OCI-LY1 (cell line): ENCODE measurements at regions not wholly inside any gene's neighbourhood (a gene's known extent, or its start where the extent isn't known, plus 50 kb on each side); places are given as distances from the start of the nearest gene placed in this dataset.

Experiments used
- H2AFZ ChIP-seq: fragments of 200-600 bp; sonication (generic), shearing (Covaris generic); 2 replicates; pipeline ENCODE4 v1.6.0; 2014; ENCODE audit warnings: antibody characterized with exemption, mild to moderate bottlenecking, low read length
- H3F3A ChIP-seq: fragments of 200-600 bp; sonication (generic), shearing (Covaris generic); 2 replicates; pipeline ENCODE4 v1.6.0; 2014; ENCODE audit warnings: mild to moderate bottlenecking, antibody characterized with exemption, low read length, moderate library complexity; ENCODE audit not compliant: insufficient read depth
- H3K27ac ChIP-seq: fragments of 200-600 bp; sonication (generic); 2 replicates; pipeline ENCODE4 v1.5.1; 2014; ENCODE audit warnings: low read length, mixed run types, mild to moderate bottlenecking, low read depth; ENCODE audit not compliant: poor library complexity, severe bottlenecking
- H3K27me3 ChIP-seq: fragments of 200-600 bp; sonication (generic); 2 replicates; pipeline ENCODE4 v1.6.0; 2014; ENCODE audit warnings: antibody characterized with exemption, mild to moderate bottlenecking, low read length, moderate library complexity; ENCODE audit not compliant: insufficient read depth
- H3K36me3 ChIP-seq: fragments of 200-600 bp; sonication (generic); 2 replicates; pipeline ENCODE4 v1.6.1; 2014; ENCODE audit warnings: mild to moderate bottlenecking, antibody characterized with exemption, low read length, moderate library complexity, mixed read lengths; ENCODE audit not compliant: insufficient read depth
- H3K4me1 ChIP-seq: fragments of 200-600 bp; sonication (generic); 2 replicates; pipeline ENCODE4 v1.5.1; 2014; ENCODE audit warnings: mild to moderate bottlenecking, low read length, moderate library complexity; ENCODE audit not compliant: insufficient read depth, severe bottlenecking
- H3K4me2 ChIP-seq: fragments of 200-600 bp; sonication (generic), shearing (Covaris generic); 2 replicates; pipeline ENCODE4 v1.6.1; 2014; ENCODE audit warnings: low read length
- H3K4me3 ChIP-seq: fragments of 200-600 bp; sonication (generic); 2 replicates; pipeline ENCODE4 v1.5.1; 2014; ENCODE audit warnings: low read length, low read depth, mild to moderate bottlenecking, mixed read lengths; ENCODE audit not compliant: poor library complexity, severe bottlenecking
- H3K79me2 ChIP-seq: fragments of 200-600 bp; shearing (Covaris generic); 2 replicates; pipeline ENCODE4 v1.6.1; 2016; ENCODE audit warnings: mixed run types, low read length, mixed read lengths; ENCODE audit not compliant: insufficient read depth
- H3K9ac ChIP-seq: fragments of 200-600 bp; sonication (generic), shearing (Covaris generic); 2 replicates; pipeline ENCODE4 v1.6.1; 2014; ENCODE audit warnings: mild to moderate bottlenecking, low read length, mixed read lengths
- H3K9me2 ChIP-seq: fragments of 200-600 bp; sonication (generic), shearing (Covaris generic); 2 replicates; pipeline ENCODE4 v1.6.1; 2014; ENCODE audit warnings: low read depth, mild to moderate bottlenecking, low read length, mixed read lengths
- H3K9me3 ChIP-seq: fragments of 200-600 bp; shearing (Covaris generic); 2 replicates; pipeline ENCODE4 v1.6.1; 2014; ENCODE audit warnings: low read length, mixed read lengths
- H4K20me1 ChIP-seq: fragments of 200-600 bp; sonication (generic), shearing (Covaris generic); 2 replicates; pipeline ENCODE4 v1.6.0; 2016; ENCODE audit warnings: mild to moderate bottlenecking, low read length; ENCODE audit not compliant: insufficient read depth
- EZH2 ChIP-seq: fragments of 200-600 bp; sonication (generic), shearing (Covaris generic); IDR thresholded peaks from 2 replicates; pipeline ENCODE4 v1.8.0; 2017; ENCODE audit warnings: borderline replicate concordance, mixed run types, mild to moderate bottlenecking, antibody characterized with exemption, low read length, moderate library complexity, mixed read lengths
- TF ChIP-seq, protein P1 (sequence below): fragments of 200-600 bp; sonication (generic), shearing (Covaris generic); IDR thresholded peaks from 2 replicates; pipeline ENCODE4 v1.5.1; 2017; ENCODE audit warnings: mild to moderate bottlenecking, antibody characterized with exemption, low read length, moderate library complexity, mixed read lengths

DNA sequence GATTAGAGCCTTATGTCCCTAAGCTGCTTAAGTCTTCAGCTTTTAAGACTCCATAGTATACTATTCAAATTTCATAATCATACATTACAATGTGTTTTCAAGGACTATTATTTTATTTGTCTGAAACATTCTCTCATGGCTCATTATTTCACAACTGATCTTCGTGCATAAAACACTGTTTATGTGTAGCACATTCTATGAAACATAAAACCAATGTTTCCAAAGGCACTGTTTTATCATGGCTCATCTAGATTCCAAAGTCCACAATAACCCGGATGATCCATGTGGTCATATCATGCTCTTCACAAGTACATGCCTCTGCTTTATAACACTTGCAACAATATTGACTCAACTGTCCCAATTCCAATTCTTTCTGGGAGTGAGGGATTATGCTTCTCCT, 806.1 kb downstream of the TNS3 start:
- no peaks in the 10 kb centered on the region for H3K9me3 ChIP-seq
- H3K79me2 ChIP-seq = no peaks in the 10 kb centered on the region
- no peaks in the 10 kb centered on the region for H3K9me2 ChIP-seq
- no peak overlapping the region for H3K9ac ChIP-seq
- no peaks in the 10 kb centered on the region for H3K36me3 ChIP-seq
- no peak overlapping the region for H3K4me2 ChIP-seq
- no peak overlapping the region for H3K4me3 ChIP-seq
- H3F3A ChIP-seq = no peaks in the 10 kb centered on the region
- H2AFZ ChIP-seq = no peak overlapping the region
- no peak for TF ChIP-seq EZH2
- TF ChIP-seq, protein P1, sequence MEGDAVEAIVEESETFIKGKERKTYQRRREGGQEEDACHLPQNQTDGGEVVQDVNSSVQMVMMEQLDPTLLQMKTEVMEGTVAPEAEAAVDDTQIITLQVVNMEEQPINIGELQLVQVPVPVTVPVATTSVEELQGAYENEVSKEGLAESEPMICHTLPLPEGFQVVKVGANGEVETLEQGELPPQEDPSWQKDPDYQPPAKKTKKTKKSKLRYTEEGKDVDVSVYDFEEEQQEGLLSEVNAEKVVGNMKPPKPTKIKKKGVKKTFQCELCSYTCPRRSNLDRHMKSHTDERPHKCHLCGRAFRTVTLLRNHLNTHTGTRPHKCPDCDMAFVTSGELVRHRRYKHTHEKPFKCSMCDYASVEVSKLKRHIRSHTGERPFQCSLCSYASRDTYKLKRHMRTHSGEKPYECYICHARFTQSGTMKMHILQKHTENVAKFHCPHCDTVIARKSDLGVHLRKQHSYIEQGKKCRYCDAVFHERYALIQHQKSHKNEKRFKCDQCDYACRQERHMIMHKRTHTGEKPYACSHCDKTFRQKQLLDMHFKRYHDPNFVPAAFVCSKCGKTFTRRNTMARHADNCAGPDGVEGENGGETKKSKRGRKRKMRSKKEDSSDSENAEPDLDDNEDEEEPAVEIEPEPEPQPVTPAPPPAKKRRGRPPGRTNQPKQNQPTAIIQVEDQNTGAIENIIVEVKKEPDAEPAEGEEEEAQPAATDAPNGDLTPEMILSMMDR = no peak
- H4K20me1 ChIP-seq = no peaks in the 10 kb centered on the region
- H3K27ac ChIP-seq = no peak overlapping the region
- no peaks in the 10 kb centered on the region for H3K27me3 ChIP-seq
- H3K4me1 ChIP-seq = no peaks in the 10 kb centered on the region

DNA sequence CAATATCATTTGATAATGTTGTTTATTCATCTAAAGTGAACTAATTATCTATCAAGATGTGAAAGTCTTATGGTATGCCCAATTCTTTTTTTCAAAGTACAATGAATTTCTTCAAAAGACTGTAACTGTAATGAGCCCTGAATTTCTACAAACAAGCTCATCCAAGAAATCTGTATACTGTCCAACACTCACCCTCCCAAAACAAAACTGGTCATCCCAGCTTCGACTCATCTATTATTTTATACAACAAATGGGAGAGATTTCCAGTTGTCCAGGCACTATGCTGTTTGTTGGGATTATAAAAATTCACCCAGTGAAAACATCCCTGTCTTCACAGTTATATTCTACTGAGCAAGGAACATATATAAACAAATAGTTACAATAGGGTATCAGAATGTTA, 806.9 kb downstream of the TNS3 start:
- Histone ChIP-seq H3K79me2 (no peaks in the 10 kb centered on the region), H3K4me1 (no peaks in the 10 kb centered on the region), H3K9me3 (no peaks in the 10 kb centered on the region), H3K9me2 (no peaks in the 10 kb centered on the region), H3F3A (no peaks in the 10 kb centered on the region), H3K27me3 (no peaks in the 10 kb centered on the region), H4K20me1 (no peaks in the 10 kb centered on the region), H3K9ac (no peak overlapping the region), H2AFZ (no peak overlapping the region), H3K27ac (no peak overlapping the region), H3K4me2 (no peak overlapping the region), H3K36me3 (no peaks in the 10 kb centered on the region), H3K4me3 (no peak overlapping the region)
- TF ChIP-seq EZH2 = no peak
- TF ChIP-seq, protein P1 = no peak

DNA sequence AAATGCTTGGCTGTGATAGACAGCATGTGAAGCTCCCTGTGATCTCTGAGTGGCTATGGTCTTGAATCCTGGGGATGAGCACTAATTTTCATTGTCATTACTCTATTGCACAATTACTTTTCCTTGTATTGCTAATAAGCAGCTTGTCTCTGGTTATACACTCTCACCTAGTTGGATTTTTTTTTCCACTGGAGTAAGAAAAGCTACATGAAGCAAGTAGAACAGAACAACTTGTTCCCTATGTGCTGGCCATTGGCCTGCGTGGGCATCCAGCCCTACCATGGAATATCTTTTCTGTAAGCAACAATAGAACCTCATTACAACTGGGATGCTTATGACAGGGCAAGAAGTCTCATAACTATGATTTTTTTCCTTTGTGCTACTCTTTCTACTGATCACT, 807.4 kb downstream of the TNS3 start:
- H3K79me2 ChIP-seq = no peaks in the 10 kb centered on the region
- H3K9me2 ChIP-seq = no peaks in the 10 kb centered on the region
- H3K9ac ChIP-seq = no peak overlapping the region
- H3K27me3 ChIP-seq = no peaks in the 10 kb centered on the region
- no peaks in the 10 kb centered on the region for H3K36me3 ChIP-seq
- no peak overlapping the region for H2AFZ ChIP-seq
- H3F3A ChIP-seq = no peaks in the 10 kb centered on the region
- TF ChIP-seq EZH2 = no peak
- TF ChIP-seq, protein P1 = no peak
- no peak overlapping the region for H3K4me2 ChIP-seq
- H3K4me3 ChIP-seq = no peak overlapping the region
- no peaks in the 10 kb centered on the region for H3K4me1 ChIP-seq
- H4K20me1 ChIP-seq = no peaks in the 10 kb centered on the region
- no peaks in the 10 kb centered on the region for H3K9me3 ChIP-seq
- H3K27ac ChIP-seq = no peak overlapping the region
